AG04450 (cell line): ENCODE measurements at regions not wholly inside any gene's neighbourhood (a gene's known extent, or its start where the extent isn't known, plus 50 kb on each side); places are given as distances from the start of the nearest gene placed in this dataset.

Source experiments
- CTCF ChIA-PET: fragments of 300-600, 350-600 bp; formaldehyde crosslinking; extraction: SDS; loops from one replicate; lab custom pipeline; 2022; ENCODE audit warnings: antibody characterized with exemption, inconsistent platforms; lab: Charles Lee
- POLR2A ChIA-PET: fragments of 350-600 bp; formaldehyde crosslinking; extraction: SDS; loops from one replicate; lab custom pipeline; 2021; ENCODE audit warnings: antibody characterized with exemption, inconsistent platforms; lab: Yijun Ruan, JAX
- DNase-seq: peaks from one replicate; pipeline ENCODE4 v3.0.0-alpha.2; 2011; ENCODE audit warnings: low read depth, low spot score
- H3K27ac ChIP-seq: one replicate; pipeline ENCODE4 v1.5.1; 2012; ENCODE audit warnings: low read depth, low read length, control low read depth
- H3K27me3 ChIP-seq: one replicate; pipeline ENCODE4 v1.6.0; 2012; ENCODE audit warnings: low read length; ENCODE audit not compliant: control insufficient read depth, insufficient read depth
- H3K4me3 ChIP-seq: 2 replicates; pipeline ENCODE4 v1.5.1; 2011; ENCODE audit warnings: mild to moderate bottlenecking, low read depth, low read length, control low read depth
- H3K9me3 ChIP-seq: 2 replicates; pipeline ENCODE4 v1.5.1; 2012; ENCODE audit warnings: low read length; ENCODE audit not compliant: control insufficient read depth, insufficient read depth
- CTCF ChIP-seq: IDR thresholded peaks from 2 replicates; pipeline ENCODE4 v1.5.1; 2011; ENCODE audit warnings: low read depth, low read length, control low read depth, inconsistent platforms

- H3K27ac ChIP-seq = no peak overlapping the region
- no peaks in the 10 kb centered on the region for H3K27me3 ChIP-seq
- ChIA-PET CTCF (no interaction called here), POLR2A (no interaction called here)
- peaks cover 87% of the 10 kb centered on the region for H3K9me3 ChIP-seq
- no peak overlapping the region for H3K4me3 ChIP-seq
- no peak for TF ChIP-seq CTCF
- no peak for DNase-seq
Measured at GRCh38 chr22:48714231-48714630, 1113.4 kb downstream of the BRD1 start.

- peaks cover 87% of the 10 kb centered on the region for H3K9me3 ChIP-seq
- H3K4me3 ChIP-seq = no peak overlapping the region
- H3K27me3 ChIP-seq = no peaks in the 10 kb centered on the region
- TF ChIP-seq CTCF = no peak
- POLR2A ChIA-PET = no interaction called here
- CTCF ChIA-PET = no interaction called here
- H3K27ac ChIP-seq = no peak overlapping the region
- no peak for DNase-seq
Measured at GRCh38 chr22:48713272-48714205, 1114.1 kb downstream of the BRD1 start.

GRCh38 chr22:48712558-48713271, 1115.0 kb downstream of the BRD1 start:
- no peak for DNase-seq
- peaks cover 87% of the 10 kb centered on the region for H3K9me3 ChIP-seq
- H3K27me3 ChIP-seq = no peaks in the 10 kb centered on the region
- ChIA-PET CTCF (no interaction called here), POLR2A (no interaction called here)
- no peak for TF ChIP-seq CTCF
- no peak overlapping the region for H3K27ac ChIP-seq
- H3K4me3 ChIP-seq = no peak overlapping the region

- no peak overlapping the region for H3K4me3 ChIP-seq
- no peak overlapping the region for H3K27ac ChIP-seq
- TF ChIP-seq CTCF = no peak
- no peak for DNase-seq
- ChIA-PET POLR2A (no interaction called here), CTCF (no interaction called here)
- peaks cover 89% of the 10 kb centered on the region for H3K9me3 ChIP-seq
- H3K27me3 ChIP-seq = no peaks in the 10 kb centered on the region
Measured at GRCh38 chr22:48711669-48712068, 1116.0 kb downstream of the BRD1 start.

GRCh38 chr22:48711031-48711431, 1116.6 kb downstream of the BRD1 start:
- Histone ChIP-seq H3K4me3 (no peak overlapping the region), H3K27ac (no peak overlapping the region), H3K9me3 (peaks cover 93% of the 10 kb centered on the region), H3K27me3 (no peaks in the 10 kb centered on the region)
- ChIA-PET CTCF (no interaction called here), POLR2A (no interaction called here)
- DNase-seq = no peak
- TF ChIP-seq CTCF = no peak
